ENCODE measurements at regions not wholly inside any gene's neighbourhood (a gene's known extent, or its start where the extent isn't known, plus 50 kb on each side); places are given as distances from the start of the nearest gene placed in this dataset.

GRCh38 chr12:125983094-125983783 lies 918.0 kb downstream of the AACS start:
- H3K9ac ChIP-seq (ENCODE audit: low read depth in 1 of 3, low read length in 3 of 3), result no peak overlapping the region
- peaks cover 0 to 29% (median 11%) of the 10 kb centered on the region in 3 donors for H3K27me3 ChIP-seq (ENCODE audit: control insufficient read depth in 3 of 3, insufficient read depth in 3 of 3, low read length in 3 of 3)
- H3K4me3 ChIP-seq (ENCODE audit: low read length in 3 of 3), result no peak overlapping the region
- H3K36me3 ChIP-seq (ENCODE audit: control insufficient read depth in 3 of 3, insufficient read depth in 3 of 3, low read length in 3 of 3), result no peaks in the 10 kb centered on the region
- no peak overlapping the region for H3K27ac ChIP-seq (ENCODE audit: low read depth, low read length)
- no peaks in the 10 kb centered on the region for H3K9me3 ChIP-seq (ENCODE audit: control insufficient read depth in 3 of 3, low read length in 3 of 3)
- no peaks in the 10 kb centered on the region for H3K4me1 ChIP-seq (ENCODE audit: control insufficient read depth in 3 of 3, insufficient read depth in 3 of 3, low read length in 3 of 3)

DNA sequence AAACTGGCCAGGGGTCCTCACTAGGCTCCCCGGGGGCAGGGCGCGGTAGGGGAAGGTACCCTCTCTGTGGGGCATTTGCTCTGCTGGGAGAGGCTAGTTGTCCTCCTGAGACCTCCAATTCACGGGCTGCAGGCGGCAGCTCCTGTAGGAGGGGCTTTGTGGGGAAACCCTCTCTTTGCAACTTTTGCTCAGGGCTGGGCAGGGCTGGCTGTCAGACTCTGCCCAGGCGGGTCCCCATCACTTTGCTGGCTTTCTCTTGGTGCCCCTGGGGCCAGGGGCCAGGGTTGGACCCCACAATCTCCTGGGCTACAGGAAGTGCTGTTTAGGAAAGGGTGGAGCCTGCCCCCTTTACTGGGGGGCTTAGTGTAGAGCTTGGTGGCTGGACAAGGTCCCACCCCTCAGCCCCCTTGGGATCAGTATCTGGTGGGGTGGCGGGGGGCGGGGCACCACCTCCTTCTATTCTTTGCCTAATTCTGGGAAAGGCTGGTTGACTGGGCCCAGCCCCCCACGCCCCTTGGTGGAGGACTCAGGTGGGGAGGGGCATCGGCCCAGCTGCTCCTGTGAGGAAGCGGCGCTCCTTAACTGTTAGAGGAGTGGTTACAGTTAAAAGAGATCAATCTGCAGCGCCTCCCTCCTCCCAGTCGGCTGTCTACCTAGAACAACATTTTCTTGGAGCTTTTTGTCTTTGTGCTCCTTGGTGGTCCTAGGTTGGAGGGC lies 918.7 kb downstream of the AACS start:
- Histone ChIP-seq H3K9ac (ENCODE audit: low read depth in 1 of 3, low read length in 3 of 3) (no peak overlapping the region), H3K36me3 (ENCODE audit: control insufficient read depth in 3 of 3, insufficient read depth in 3 of 3, low read length in 3 of 3) (no peaks in the 10 kb centered on the region), H3K4me3 (ENCODE audit: low read length in 3 of 3) (no peak overlapping the region), H3K27me3 (ENCODE audit: control insufficient read depth in 3 of 3, insufficient read depth in 3 of 3, low read length in 3 of 3) (peaks cover 0 to 29% (median 11%) of the 10 kb centered on the region in 3 donors), H3K27ac (ENCODE audit: low read depth, low read length) (no peak overlapping the region), H3K4me1 (ENCODE audit: control insufficient read depth in 3 of 3, insufficient read depth in 3 of 3, low read length in 3 of 3) (no peaks in the 10 kb centered on the region), H3K9me3 (ENCODE audit: control insufficient read depth in 3 of 3, low read length in 3 of 3) (no peaks in the 10 kb centered on the region)

- H3K36me3 ChIP-seq (ENCODE audit: control insufficient read depth in 3 of 3, insufficient read depth in 3 of 3, low read length in 3 of 3), result no peaks in the 10 kb centered on the region
- no peak overlapping the region for H3K27ac ChIP-seq (ENCODE audit: low read depth, low read length)
- H3K4me1 ChIP-seq (ENCODE audit: control insufficient read depth in 3 of 3, insufficient read depth in 3 of 3, low read length in 3 of 3), result no peaks in the 10 kb centered on the region
- H3K27me3 ChIP-seq (ENCODE audit: control insufficient read depth in 3 of 3, insufficient read depth in 3 of 3, low read length in 3 of 3), result peaks cover 0 to 18% (median 3%) of the 10 kb centered on the region in 3 donors
- H3K9ac ChIP-seq (ENCODE audit: low read depth in 1 of 3, low read length in 3 of 3), result no peak overlapping the region
- no peak overlapping the region for H3K4me3 ChIP-seq (ENCODE audit: low read length in 3 of 3)
- H3K9me3 ChIP-seq (ENCODE audit: control insufficient read depth in 3 of 3, low read length in 3 of 3), result no peaks in the 10 kb centered on the region
Observed at GRCh38 chr12:125988545-125988944, 923.3 kb downstream of the AACS start.

GRCh38 chr12:125989696-125990095 lies 924.5 kb downstream of the AACS start:
- Histone ChIP-seq H3K4me3 (ENCODE audit: low read length in 3 of 3) (no peak overlapping the region), H3K4me1 (ENCODE audit: control insufficient read depth in 3 of 3, insufficient read depth in 3 of 3, low read length in 3 of 3) (no peaks in the 10 kb centered on the region)

DNA sequence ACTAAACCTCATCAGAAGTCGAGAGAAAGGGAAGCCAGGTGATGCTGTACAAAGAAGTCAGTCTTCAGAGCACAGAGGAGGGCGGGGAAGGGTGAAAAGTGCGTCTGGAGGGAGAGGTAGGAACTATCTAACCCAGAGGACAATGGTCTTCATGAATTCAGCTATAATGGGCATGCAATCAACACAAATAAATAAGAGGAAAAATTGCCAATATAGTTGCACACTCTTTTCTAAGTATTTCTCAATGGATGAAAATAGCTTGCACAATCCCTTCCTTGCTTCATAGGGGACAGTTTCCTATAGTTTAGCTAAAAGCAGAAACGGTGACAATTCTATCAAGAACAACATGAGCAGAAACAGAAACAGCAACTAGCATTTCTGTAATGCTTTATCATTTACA lies 931.2 kb downstream of the AACS start:
- no peak overlapping the region for H3K4me3 ChIP-seq (ENCODE audit: low read length in 3 of 3)
- H3K27me3 ChIP-seq (ENCODE audit: control insufficient read depth in 3 of 3, insufficient read depth in 3 of 3, low read length in 3 of 3), result no peaks in the 10 kb centered on the region
- no peak overlapping the region for H3K27ac ChIP-seq (ENCODE audit: low read depth, low read length)
- H3K9me3 ChIP-seq (ENCODE audit: control insufficient read depth in 3 of 3, low read length in 3 of 3), result no peaks in the 10 kb centered on the region
- no peaks in the 10 kb centered on the region for H3K4me1 ChIP-seq (ENCODE audit: control insufficient read depth in 3 of 3, insufficient read depth in 3 of 3, low read length in 3 of 3)
- no peak overlapping the region for H3K9ac ChIP-seq (ENCODE audit: low read depth in 1 of 3, low read length in 3 of 3)
- no peaks in the 10 kb centered on the region for H3K36me3 ChIP-seq (ENCODE audit: control insufficient read depth in 3 of 3, insufficient read depth in 3 of 3, low read length in 3 of 3)

More at GRCh38 chr12:125989696-125990095, 924.5 kb downstream of the AACS start:
- H3K27me3 ChIP-seq (ENCODE audit: control insufficient read depth in 3 of 3, insufficient read depth in 3 of 3, low read length in 3 of 3), result peaks cover 0 to 8% (median 0%) of the 10 kb centered on the region in 3 donors
- H3K27ac ChIP-seq (ENCODE audit: low read depth, low read length), result no peak overlapping the region
- H3K9ac ChIP-seq (ENCODE audit: low read depth in 1 of 3, low read length in 3 of 3), result no peak overlapping the region
- no peaks in the 10 kb centered on the region for H3K36me3 ChIP-seq (ENCODE audit: control insufficient read depth in 3 of 3, insufficient read depth in 3 of 3, low read length in 3 of 3)
- no peaks in the 10 kb centered on the region for H3K9me3 ChIP-seq (ENCODE audit: control insufficient read depth in 3 of 3, low read length in 3 of 3)

DNA sequence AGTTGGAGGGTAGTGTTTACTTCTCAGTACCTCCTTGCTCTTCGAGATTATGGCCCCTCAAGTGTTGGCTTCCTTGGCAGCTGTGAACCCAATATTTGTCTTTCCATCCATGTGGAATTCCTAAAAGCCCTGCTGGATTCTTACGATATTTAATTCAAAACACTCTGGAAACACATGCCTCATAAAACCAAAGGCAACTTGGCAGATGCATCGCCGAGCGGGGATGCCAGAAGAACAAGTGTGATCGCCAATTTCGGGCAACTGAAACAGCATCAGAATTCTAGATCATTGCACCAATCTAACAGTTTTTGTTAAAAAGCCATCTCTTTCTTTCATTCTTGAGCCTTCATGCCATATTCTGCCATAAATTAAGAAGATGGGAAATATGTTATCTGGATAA lies 934.4 kb downstream of the AACS start:
- no peaks in the 10 kb centered on the region for H3K4me1 ChIP-seq (ENCODE audit: control insufficient read depth in 3 of 3, insufficient read depth in 3 of 3, low read length in 3 of 3)
- H3K9ac ChIP-seq (ENCODE audit: low read depth in 1 of 3, low read length in 3 of 3), result no peak overlapping the region

GRCh38 chr12:126019385-126019784 lies 954.1 kb downstream of the AACS start:
- Histone ChIP-seq H3K36me3 (ENCODE audit: control insufficient read depth in 3 of 3, insufficient read depth in 3 of 3, low read length in 3 of 3) (no peaks in the 10 kb centered on the region), H3K9me3 (ENCODE audit: control insufficient read depth in 3 of 3, low read length in 3 of 3) (peaks cover 0 to 2% (median 2%) of the 10 kb centered on the region in 3 donors), H3K4me3 (ENCODE audit: low read length in 3 of 3) (no peak overlapping the region), H3K9ac (ENCODE audit: low read depth in 1 of 3, low read length in 3 of 3) (no peak overlapping the region), H3K27ac (ENCODE audit: low read depth, low read length) (no peak overlapping the region), H3K4me1 (ENCODE audit: control insufficient read depth in 3 of 3, insufficient read depth in 3 of 3, low read length in 3 of 3) (no peaks in the 10 kb centered on the region), H3K27me3 (ENCODE audit: control insufficient read depth in 3 of 3, insufficient read depth in 3 of 3, low read length in 3 of 3) (no peaks in the 10 kb centered on the region)

More for the DNA sequence above, 934.4 kb downstream of the AACS start:
- H3K36me3 ChIP-seq (ENCODE audit: control insufficient read depth in 3 of 3, insufficient read depth in 3 of 3, low read length in 3 of 3), result no peaks in the 10 kb centered on the region
- H3K27ac ChIP-seq (ENCODE audit: low read depth, low read length), result no peak overlapping the region
- peaks cover 0 to 2% (median 0%) of the 10 kb centered on the region in 3 donors for H3K9me3 ChIP-seq (ENCODE audit: control insufficient read depth in 3 of 3, low read length in 3 of 3)
- no peak overlapping the region for H3K4me3 ChIP-seq (ENCODE audit: low read length in 3 of 3)
- H3K27me3 ChIP-seq (ENCODE audit: control insufficient read depth in 3 of 3, insufficient read depth in 3 of 3, low read length in 3 of 3), result no peaks in the 10 kb centered on the region

GRCh38 chr12:126021675-126022074 lies 956.4 kb downstream of the AACS start:
- Histone ChIP-seq H3K9ac (ENCODE audit: low read depth in 1 of 3, low read length in 3 of 3) (no peak overlapping the region), H3K4me1 (ENCODE audit: control insufficient read depth in 3 of 3, insufficient read depth in 3 of 3, low read length in 3 of 3) (no peaks in the 10 kb centered on the region), H3K27me3 (ENCODE audit: control insufficient read depth in 3 of 3, insufficient read depth in 3 of 3, low read length in 3 of 3) (no peaks in the 10 kb centered on the region), H3K4me3 (ENCODE audit: low read length in 3 of 3) (no peak overlapping the region), H3K9me3 (ENCODE audit: control insufficient read depth in 3 of 3, low read length in 3 of 3) (peaks cover 0 to 2% (median 0%) of the 10 kb centered on the region in 3 donors), H3K27ac (ENCODE audit: low read depth, low read length) (no peak overlapping the region), H3K36me3 (ENCODE audit: control insufficient read depth in 3 of 3, insufficient read depth in 3 of 3, low read length in 3 of 3) (no peaks in the 10 kb centered on the region)

GRCh38 chr12:126027825-126028224 lies 962.6 kb downstream of the AACS start:
- Histone ChIP-seq H3K27ac (ENCODE audit: low read depth, low read length) (no peak overlapping the region), H3K36me3 (ENCODE audit: control insufficient read depth in 3 of 3, insufficient read depth in 3 of 3, low read length in 3 of 3) (no peaks in the 10 kb centered on the region), H3K9ac (ENCODE audit: low read depth in 1 of 3, low read length in 3 of 3) (no peak overlapping the region), H3K27me3 (ENCODE audit: control insufficient read depth in 3 of 3, insufficient read depth in 3 of 3, low read length in 3 of 3) (no peaks in the 10 kb centered on the region), H3K9me3 (ENCODE audit: control insufficient read depth in 3 of 3, low read length in 3 of 3) (no peaks in the 10 kb centered on the region), H3K4me3 (ENCODE audit: low read length in 3 of 3) (no peak overlapping the region), H3K4me1 (ENCODE audit: control insufficient read depth in 3 of 3, insufficient read depth in 3 of 3, low read length in 3 of 3) (no peaks in the 10 kb centered on the region)

GRCh38 chr12:126030573-126030972 lies 965.3 kb downstream of the AACS start:
- no peaks in the 10 kb centered on the region for H3K4me1 ChIP-seq (ENCODE audit: control insufficient read depth in 3 of 3, insufficient read depth in 3 of 3, low read length in 3 of 3)
- no peaks in the 10 kb centered on the region for H3K27me3 ChIP-seq (ENCODE audit: control insufficient read depth in 3 of 3, insufficient read depth in 3 of 3, low read length in 3 of 3)
- no peaks in the 10 kb centered on the region for H3K9me3 ChIP-seq (ENCODE audit: control insufficient read depth in 3 of 3, low read length in 3 of 3)
- H3K4me3 ChIP-seq (ENCODE audit: low read length in 3 of 3), result no peak overlapping the region
- no peaks in the 10 kb centered on the region for H3K36me3 ChIP-seq (ENCODE audit: control insufficient read depth in 3 of 3, insufficient read depth in 3 of 3, low read length in 3 of 3)
- no peak overlapping the region for H3K9ac ChIP-seq (ENCODE audit: low read depth in 1 of 3, low read length in 3 of 3)
- no peak overlapping the region for H3K27ac ChIP-seq (ENCODE audit: low read depth, low read length)

Measured in skeletal muscle tissue (tissue), 3 donors.